OCI-LY1 (cell line): ENCODE measurements at regions not wholly inside any gene's neighbourhood (a gene's known extent, or its start where the extent isn't known, plus 50 kb on each side); places are given as distances from the start of the nearest gene placed in this dataset.

Source experiments
- EZH2 ChIP-seq: fragments of 200-600 bp; sonication (generic), shearing (Covaris generic); IDR thresholded peaks from 2 replicates; pipeline ENCODE4 v1.8.0; 2017; ENCODE audit warnings: borderline replicate concordance, mixed run types, mild to moderate bottlenecking, antibody characterized with exemption, low read length, moderate library complexity, mixed read lengths
- TF ChIP-seq, protein P1 (sequence below): fragments of 200-600 bp; sonication (generic), shearing (Covaris generic); IDR thresholded peaks from 2 replicates; pipeline ENCODE4 v1.5.1; 2017; ENCODE audit warnings: mild to moderate bottlenecking, antibody characterized with exemption, low read length, moderate library complexity, mixed read lengths

DNA sequence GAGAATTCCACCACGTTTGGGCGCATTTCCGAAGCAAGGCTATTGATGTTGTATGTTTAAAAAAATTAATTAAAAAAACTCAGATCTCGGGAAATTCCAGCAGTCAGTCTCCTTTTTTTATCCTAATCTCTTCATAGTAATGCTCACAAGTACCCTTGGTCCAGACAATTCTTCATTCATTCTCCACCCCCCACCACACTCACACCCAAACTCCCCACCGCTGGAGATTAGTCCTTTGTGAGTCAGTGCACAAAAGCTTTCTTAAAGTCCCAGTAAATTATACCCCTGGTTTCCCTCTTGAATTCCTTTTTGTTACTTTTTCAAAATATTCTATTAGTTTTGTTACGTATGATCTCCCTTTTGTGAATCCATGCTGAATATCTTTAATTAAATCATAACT, 274.6 kb downstream of the ZNF536 start:
- TF ChIP-seq, protein P1, sequence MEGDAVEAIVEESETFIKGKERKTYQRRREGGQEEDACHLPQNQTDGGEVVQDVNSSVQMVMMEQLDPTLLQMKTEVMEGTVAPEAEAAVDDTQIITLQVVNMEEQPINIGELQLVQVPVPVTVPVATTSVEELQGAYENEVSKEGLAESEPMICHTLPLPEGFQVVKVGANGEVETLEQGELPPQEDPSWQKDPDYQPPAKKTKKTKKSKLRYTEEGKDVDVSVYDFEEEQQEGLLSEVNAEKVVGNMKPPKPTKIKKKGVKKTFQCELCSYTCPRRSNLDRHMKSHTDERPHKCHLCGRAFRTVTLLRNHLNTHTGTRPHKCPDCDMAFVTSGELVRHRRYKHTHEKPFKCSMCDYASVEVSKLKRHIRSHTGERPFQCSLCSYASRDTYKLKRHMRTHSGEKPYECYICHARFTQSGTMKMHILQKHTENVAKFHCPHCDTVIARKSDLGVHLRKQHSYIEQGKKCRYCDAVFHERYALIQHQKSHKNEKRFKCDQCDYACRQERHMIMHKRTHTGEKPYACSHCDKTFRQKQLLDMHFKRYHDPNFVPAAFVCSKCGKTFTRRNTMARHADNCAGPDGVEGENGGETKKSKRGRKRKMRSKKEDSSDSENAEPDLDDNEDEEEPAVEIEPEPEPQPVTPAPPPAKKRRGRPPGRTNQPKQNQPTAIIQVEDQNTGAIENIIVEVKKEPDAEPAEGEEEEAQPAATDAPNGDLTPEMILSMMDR, result no peak
- TF ChIP-seq EZH2, result no peak
